K562 (cell line): ENCODE measurements at regions not wholly inside any gene's neighbourhood (a gene's known extent, or its start where the extent isn't known, plus 50 kb on each side); places are given as distances from the start of the nearest gene placed in this dataset.

Source experiments
- ATAC-seq: fragments of 200-7000 bp; cut with Tn5 transposase; 3 replicates; pipeline ENCODE4 v1.9.1; 2020; ENCODE audit warnings: moderate library complexity
- BruUV-seq: library from RNA; stranded (reverse); fragments of 400-500 nt; replicated peaks from 2 replicates; lab custom pipeline; 2021; lab: Mats Ljungman, UMichigan
- CTCF ChIA-PET: fragments of 300-600 bp; formaldehyde crosslinking; extraction: SDS; loops from one replicate; lab custom pipeline; 2021; ENCODE audit warnings: low intra/inter-chr PET ratio; lab: Yijun Ruan, JAX
- POLR2A ChIA-PET: fragments of 300-600, 350-650 bp; sonication (Branson Sonifier 250); formaldehyde crosslinking; extraction: SDS; loops from one replicate; lab custom pipeline; 2021; ENCODE audit warnings: antibody characterized with exemption, inconsistent platforms; lab: Yijun Ruan, JAX
- DNase-seq, 4 experiments: peaks; one replicate each; pipeline versions ENCODE4 v3.0.0 to v3.0.0-alpha.2; 2011 to 2018; ENCODE audit warnings: low spot score in 3 of 4, mixed read lengths in 3 of 4; ENCODE audit errors: extremely low read depth in 1 of 4
- FAIRE-seq: peaks from 2 replicates; lab custom pipeline; 2011; peaks lifted over from hg19 to GRCh38; lab: Jason Lieb, UNC
- H2AFZ ChIP-seq: 2 replicates; pipeline ENCODE4 v1.6.0; 2011; ENCODE audit warnings: low read depth, low read length, control low read depth, inconsistent platforms
- H3K27ac ChIP-seq: fragments of 200-600 bp; 3 replicates; pipeline ENCODE4 v1.8.0; 2011; ENCODE audit warnings: low read depth, mild to moderate bottlenecking, control low read depth, inconsistent platforms, low read length, moderate library complexity, mixed read lengths; ENCODE audit errors: extremely low read depth
- H3K27me3 ChIP-seq, 2 experiments: fragments of 300-600 bp in 1 of 2; 2 replicates in 1 of 2; 3 replicates in 1 of 2; pipeline versions ENCODE4 v1.6.0 to v1.8.0; 2011; ENCODE audit warnings: inconsistent platforms in 2 of 2, low read length in 2 of 2, mild to moderate bottlenecking in 1 of 2, mixed read lengths in 1 of 2, moderate library complexity in 1 of 2; ENCODE audit not compliant: control insufficient read depth in 2 of 2, insufficient read depth in 2 of 2
- H3K36me3 ChIP-seq: fragments of 300-600 bp; 3 replicates; pipeline ENCODE4 v1.8.0; 2011; ENCODE audit warnings: mild to moderate bottlenecking, low read length, inconsistent platforms; ENCODE audit not compliant: control insufficient read depth, insufficient read depth
- H3K4me1 ChIP-seq, 2 experiments: fragments of 200-600 bp in 1 of 2; replicated peaks in 1 of 2; 2 replicates in 1 of 2; 3 replicates in 1 of 2; pipeline versions ENCODE4 v1.5.1 to v1.8.0; 2011; ENCODE audit warnings: inconsistent platforms in 2 of 2, low read length in 2 of 2, mild to moderate bottlenecking in 1 of 2, mixed read lengths in 1 of 2, moderate library complexity in 1 of 2; ENCODE audit not compliant: control insufficient read depth in 2 of 2, insufficient read depth in 2 of 2
- H3K4me2 ChIP-seq: 2 replicates; pipeline ENCODE4 v1.6.1; 2011; ENCODE audit warnings: low read length, control low read depth, inconsistent platforms, mixed read lengths; ENCODE audit not compliant: insufficient read depth
- H3K4me3 ChIP-seq: fragments of 200-600 bp; sonication (generic), shearing (Covaris generic); 2 replicates; pipeline ENCODE4 v1.5.1; 2016; ENCODE audit warnings: control low read depth, inconsistent platforms
- H3K79me2 ChIP-seq: fragments of 200-600 bp; 3 replicates; pipeline ENCODE4 v1.8.0; 2011; ENCODE audit warnings: low read length, inconsistent platforms; ENCODE audit not compliant: control insufficient read depth, insufficient read depth
- H3K9ac ChIP-seq, 2 experiments: 2 replicates each; pipeline versions ENCODE4 v1.6.0 to v1.6.1; 2011; ENCODE audit warnings: low read depth in 2 of 2, low read length in 2 of 2, control low read depth in 1 of 2, inconsistent platforms in 1 of 2, mild to moderate bottlenecking in 1 of 2, mixed read lengths in 1 of 2; ENCODE audit not compliant: insufficient read depth in 1 of 2
- H3K9me1 ChIP-seq: one replicate; pipeline ENCODE4 v1.6.0; 2011; ENCODE audit warnings: inconsistent platforms, mild to moderate bottlenecking, low read length, moderate library complexity; ENCODE audit not compliant: control insufficient read depth, insufficient read depth
- H3K9me3 ChIP-seq: replicated peaks from 2 replicates; pipeline ENCODE4 v1.5.1; 2011; ENCODE audit warnings: low read depth, low read length, inconsistent platforms; ENCODE audit not compliant: control insufficient read depth, insufficient read depth
- H4K20me1 ChIP-seq: replicated peaks from 2 replicates; pipeline ENCODE4 v1.6.1; 2011; ENCODE audit warnings: low read length, inconsistent platforms, mixed read lengths; ENCODE audit not compliant: control insufficient read depth, insufficient read depth
- ERF ChIP-seq: fragments of 450-650 bp; formaldehyde crosslinking; IDR thresholded peaks from 2 replicates; pipeline ENCODE4 v1.4.0; 2020; ENCODE audit warnings: mild to moderate bottlenecking, mixed read lengths
- GATAD2A ChIP-seq: fragments of 450-650 bp; IDR thresholded peaks from 2 replicates; pipeline ENCODE4 v1.6.1; 2017
- HSF4 ChIP-seq: fragments of 250-450 bp; sonication (Bioruptor Pico); IDR thresholded peaks from 2 replicates; pipeline ENCODE4 v2.1.2; 2022; ENCODE audit warnings: mild to moderate bottlenecking, moderate library complexity, borderline replicate concordance
- KLF13 ChIP-seq: fragments of 450-650 bp; IDR thresholded peaks from 2 replicates; pipeline ENCODE4 v1.6.1; 2016; ENCODE audit warnings: missing genetic modification characterization, low read depth, mild to moderate bottlenecking, missing compliant biosample characterization, moderate library complexity, borderline replicate concordance
- MECOM ChIP-seq: fragments of 250-450 bp; sonication (Bioruptor Pico); IDR thresholded peaks from 2 replicates; pipeline ENCODE4 v1.8.0; 2022; ENCODE audit warnings: inconsistent platforms
- MIER1 ChIP-seq: fragments of 450-650 bp; IDR thresholded peaks from 2 replicates; pipeline ENCODE4 v1.6.1; 2016; ENCODE audit warnings: antibody characterized with exemption, mild to moderate bottlenecking, low read depth
- MXI1 ChIP-seq: IDR thresholded peaks from 2 replicates; pipeline ENCODE4 v1.6.1; 2011; ENCODE audit warnings: low read depth, mild to moderate bottlenecking, improper control_type of control experiment, low read length
- SMARCC2 ChIP-seq: fragments of 450-650 bp; IDR thresholded peaks from 2 replicates; pipeline ENCODE4 v1.6.1; 2017; ENCODE audit warnings: antibody characterized with exemption, moderate library complexity, mild to moderate bottlenecking, low read depth
- ZNF239 ChIP-seq: fragments of 250-450 bp; sonication (Bioruptor Pico); IDR thresholded peaks from 2 replicates; pipeline ENCODE4 v1.4.0; 2020; ENCODE audit warnings: mild to moderate bottlenecking
- ZNF263 ChIP-seq: sonication (generic); formaldehyde crosslinking; IDR thresholded peaks from 2 replicates; pipeline ENCODE4 v1.8.0; 2022; ENCODE audit warnings: mild to moderate bottlenecking, missing genetic modification reagents, borderline replicate concordance
- WGBS: fragments of 100-300 bp; shearing (Covaris generic); methylation state at CpG from one replicate; pipeline ENCODE4 v1.1.6; 2016; ENCODE audit warnings: low coverage, mixed read lengths; ENCODE audit not compliant: insufficient coverage; ENCODE audit errors: missing lambda C conversion rate; 5-methylcytosine and 5-hydroxymethylcytosine counted together
- in situ Hi-C: fragments of 300-500 bp; cut with MboI; formaldehyde crosslinking; loops from 4 replicates; pipeline ENCODE4 v1.15.0; 2018; ENCODE audit warnings: inconsistent platforms, mixed read lengths
- intact Hi-C: fragments of 100-400 bp; cut with micrococcal nuclease; formaldehyde crosslinking; loops from 2 replicates; pipeline ENCODE4 v1.14.2; 2022
- TF ChIP-seq, protein P1 (sequence below): fragments of 450-650 bp; formaldehyde crosslinking; conservative IDR thresholded peaks from 2 replicates; pipeline ENCODE4 v1.4.0; 2022; ENCODE audit warnings: mild to moderate bottlenecking, missing genetic modification characterization
- TF ChIP-seq, protein P2 (sequence below): fragments of 200-400 bp; formaldehyde crosslinking; IDR thresholded peaks from 2 replicates; pipeline ENCODE4 v1.6.1; 2017; ENCODE audit warnings: mild to moderate bottlenecking, low read depth, low read length, moderate library complexity

DNA sequence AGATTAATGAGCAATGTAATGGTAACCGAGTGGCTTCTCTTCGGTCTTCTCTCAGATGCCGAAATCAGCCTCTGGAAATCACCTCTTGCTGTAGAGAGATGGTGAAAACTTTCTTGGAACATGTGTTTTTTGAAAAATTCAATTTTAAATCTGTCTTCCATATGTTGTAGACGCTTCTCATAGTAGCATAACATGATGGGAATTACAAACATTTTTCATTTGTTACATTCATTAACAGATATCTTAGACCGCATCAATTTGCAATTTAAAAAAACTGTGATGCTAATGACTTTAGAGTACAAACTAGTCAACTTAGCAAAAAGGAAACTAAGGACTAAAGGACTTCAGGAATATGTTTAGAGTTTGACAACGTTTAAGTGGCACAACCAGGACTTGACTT lies 275.2 kb downstream of the ASXL3 start:
- ChIA-PET POLR2A (no interaction called here), CTCF (no interaction called here)
- in situ Hi-C loops (no loop called here), intact Hi-C loops (no loop called here)
- TF ChIP-seq MECOM (CRISPR knock-in tag) (no peak), ZNF239 (no peak), HSF4 (CRISPR knock-in tag) (no peak), SMARCC2 (no peak), ERF (CRISPR knock-in tag) (no peak), MXI1 (no peak), MIER1 (no peak), KLF13 (tag) (no peak), GATAD2A (no peak), ZNF263 (CRISPR knock-in tag) (no peak)
- TF ChIP-seq, protein P1, sequence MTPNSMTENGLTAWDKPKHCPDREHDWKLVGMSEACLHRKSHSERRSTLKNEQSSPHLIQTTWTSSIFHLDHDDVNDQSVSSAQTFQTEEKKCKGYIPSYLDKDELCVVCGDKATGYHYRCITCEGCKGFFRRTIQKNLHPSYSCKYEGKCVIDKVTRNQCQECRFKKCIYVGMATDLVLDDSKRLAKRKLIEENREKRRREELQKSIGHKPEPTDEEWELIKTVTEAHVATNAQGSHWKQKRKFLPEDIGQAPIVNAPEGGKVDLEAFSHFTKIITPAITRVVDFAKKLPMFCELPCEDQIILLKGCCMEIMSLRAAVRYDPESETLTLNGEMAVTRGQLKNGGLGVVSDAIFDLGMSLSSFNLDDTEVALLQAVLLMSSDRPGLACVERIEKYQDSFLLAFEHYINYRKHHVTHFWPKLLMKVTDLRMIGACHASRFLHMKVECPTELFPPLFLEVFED (CRISPR knock-in tag): no peak
- TF ChIP-seq, protein P2, sequence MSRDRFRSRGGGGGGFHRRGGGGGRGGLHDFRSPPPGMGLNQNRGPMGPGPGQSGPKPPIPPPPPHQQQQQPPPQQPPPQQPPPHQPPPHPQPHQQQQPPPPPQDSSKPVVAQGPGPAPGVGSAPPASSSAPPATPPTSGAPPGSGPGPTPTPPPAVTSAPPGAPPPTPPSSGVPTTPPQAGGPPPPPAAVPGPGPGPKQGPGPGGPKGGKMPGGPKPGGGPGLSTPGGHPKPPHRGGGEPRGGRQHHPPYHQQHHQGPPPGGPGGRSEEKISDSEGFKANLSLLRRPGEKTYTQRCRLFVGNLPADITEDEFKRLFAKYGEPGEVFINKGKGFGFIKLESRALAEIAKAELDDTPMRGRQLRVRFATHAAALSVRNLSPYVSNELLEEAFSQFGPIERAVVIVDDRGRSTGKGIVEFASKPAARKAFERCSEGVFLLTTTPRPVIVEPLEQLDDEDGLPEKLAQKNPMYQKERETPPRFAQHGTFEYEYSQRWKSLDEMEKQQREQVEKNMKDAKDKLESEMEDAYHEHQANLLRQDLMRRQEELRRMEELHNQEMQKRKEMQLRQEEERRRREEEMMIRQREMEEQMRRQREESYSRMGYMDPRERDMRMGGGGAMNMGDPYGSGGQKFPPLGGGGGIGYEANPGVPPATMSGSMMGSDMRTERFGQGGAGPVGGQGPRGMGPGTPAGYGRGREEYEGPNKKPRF: no peak
- no peaks in the 10 kb centered on the region for H3K4me1 ChIP-seq
- H3K4me3 ChIP-seq: no peak overlapping the region
- no peaks in the 10 kb centered on the region for H3K79me2 ChIP-seq
- no peaks in the 10 kb centered on the region for H4K20me1 ChIP-seq
- H3K4me2 ChIP-seq: no peak overlapping the region
- 0% methylated on average over 6 of the region's 6 CpGs for WGBS
- H3K36me3 ChIP-seq: no peaks in the 10 kb centered on the region
- no peak overlapping the region for H2AFZ ChIP-seq
- no peaks in the 10 kb centered on the region for H3K27me3 ChIP-seq
- no peaks in the 10 kb centered on the region; the same call in 1 of the 2 replicates for H3K9me3 ChIP-seq
- no peak overlapping the region for H3K27ac ChIP-seq
- DNase-seq: no peak
- BruUV-seq: no TSS peak
- FAIRE-seq: no peak
- H3K9ac ChIP-seq: no peak overlapping the region
- no peak for ATAC-seq
- H3K9me1 ChIP-seq: no peaks in the 10 kb centered on the region
